Left colon (tissue), 2 donors: ENCODE measurements at regions not wholly inside any gene's neighbourhood (a gene's known extent, or its start where the extent isn't known, plus 50 kb on each side); places are given as distances from the start of the nearest gene placed in this dataset.
"Not testable (repeated sequence)": the region's sequence is repeated elsewhere in the genome, so short reads cannot be mapped to it uniquely, and the experiment has no call there.

ENCODE experiments used
- ATAC-seq: fragments of 200-7000 bp; cut with Tn5 transposase; one replicate; pipeline ENCODE4 v1.9.1; 2020; ENCODE audit warnings: mild to moderate bottlenecking, moderate library complexity
- DNase-seq, 2 donors: peaks; one replicate each; pipeline ENCODE4 v3.0.0-alpha.2; 2020
- intact Hi-C, 2 donors: fragments of 100-400 bp; cut with DNase I in 1 of 2; cut with micrococcal nuclease in 1 of 2; formaldehyde crosslinking; loops; one replicate each; pipeline versions ENCODE4 v1.11.2 to v1.14.0; 2022; cut with DNase I, micrococcal nuclease
- donor health status: DM: no; HTN: no; CAD: no.
- donor health status: DM: yes; HTN: yes; CAD: no.

DNA sequence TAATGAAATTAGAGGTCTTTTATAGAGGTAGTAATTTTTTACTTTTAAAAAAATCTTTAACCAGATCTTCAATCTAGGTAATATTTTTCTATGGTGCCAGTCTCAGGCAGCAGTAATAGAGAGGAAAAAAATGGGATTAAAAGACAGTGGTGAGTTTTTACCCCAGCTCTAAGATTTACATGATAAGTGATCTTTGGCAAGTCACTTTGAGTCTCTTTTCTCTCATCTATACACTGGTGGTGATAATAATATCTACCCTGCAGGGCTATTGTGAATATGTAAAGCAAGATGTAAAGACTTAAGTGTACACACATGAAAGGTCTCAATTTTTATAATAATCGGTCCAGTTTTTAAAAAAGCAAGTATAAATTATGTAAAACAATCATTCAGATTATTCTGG lies 786.2 kb upstream of the POU3F4 start:
- ATAC-seq, result no peak
- DNase-seq, result no peak
- intact Hi-C loops, result no loop called here

DNA sequence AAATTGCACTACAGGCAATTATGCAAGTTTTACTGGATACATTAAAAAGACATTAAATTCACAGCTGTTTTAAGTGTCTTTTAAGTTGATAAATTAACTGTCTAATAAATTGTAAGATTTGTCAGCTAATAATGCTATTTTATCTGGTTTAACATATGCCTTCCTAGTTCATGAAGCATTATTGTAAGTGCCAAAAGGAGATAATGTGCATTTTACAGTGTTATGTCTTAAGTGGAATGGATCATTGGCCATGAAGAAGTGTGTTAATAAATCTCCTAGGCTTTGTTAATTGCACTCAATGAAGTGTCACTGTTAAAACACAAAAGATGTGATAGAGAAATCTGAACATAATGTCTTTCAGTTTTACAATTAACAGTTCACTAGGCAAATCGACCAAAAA lies 784.3 kb upstream of the POU3F4 start:
- DNase-seq (no peak), ATAC-seq (no peak)
- intact Hi-C loops, result no loop called here

DNA sequence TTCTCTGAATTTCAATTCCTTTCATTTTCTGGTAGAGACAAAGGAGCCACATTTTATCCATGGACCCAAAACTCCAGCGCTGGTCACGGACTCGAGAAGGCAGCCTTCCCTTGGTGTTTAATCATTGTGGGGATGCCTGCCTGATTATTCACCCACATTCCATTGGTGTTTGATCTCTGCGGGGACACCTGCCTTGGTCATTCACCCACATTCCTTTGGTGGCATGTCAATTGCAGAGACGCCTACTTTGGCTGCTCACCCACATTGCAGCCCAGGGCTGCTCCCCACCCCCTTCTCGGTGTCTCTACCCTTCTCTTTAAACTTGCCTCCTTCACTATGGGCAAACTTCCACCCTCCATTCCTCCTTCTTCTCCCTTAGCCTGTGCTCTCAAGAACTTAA lies 780.7 kb upstream of the POU3F4 start:
- intact Hi-C loops, ATAC-seq, DNase-seq: not testable (repeated sequence)

DNA sequence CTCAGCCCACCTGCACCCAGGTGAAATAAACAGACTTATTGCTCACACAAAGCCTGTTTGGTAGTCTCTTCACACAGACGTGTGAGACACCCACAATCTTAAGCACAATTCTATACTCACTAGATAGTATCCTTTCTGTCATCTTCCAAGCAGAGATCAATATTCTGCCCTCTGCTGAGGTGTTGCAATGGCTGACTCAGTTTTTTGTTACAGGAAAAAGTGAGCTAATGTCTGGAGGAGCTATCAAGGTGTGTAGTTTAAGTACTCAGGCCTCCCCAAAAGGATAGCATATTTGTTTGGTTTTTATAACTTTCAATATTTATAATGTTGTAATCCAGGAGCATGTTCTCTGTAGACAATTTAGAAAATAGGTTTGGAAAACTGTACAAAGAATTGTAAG lies 775.2 kb upstream of the POU3F4 start:
- no peak for ATAC-seq
- intact Hi-C loops, result no loop called here

DNA sequence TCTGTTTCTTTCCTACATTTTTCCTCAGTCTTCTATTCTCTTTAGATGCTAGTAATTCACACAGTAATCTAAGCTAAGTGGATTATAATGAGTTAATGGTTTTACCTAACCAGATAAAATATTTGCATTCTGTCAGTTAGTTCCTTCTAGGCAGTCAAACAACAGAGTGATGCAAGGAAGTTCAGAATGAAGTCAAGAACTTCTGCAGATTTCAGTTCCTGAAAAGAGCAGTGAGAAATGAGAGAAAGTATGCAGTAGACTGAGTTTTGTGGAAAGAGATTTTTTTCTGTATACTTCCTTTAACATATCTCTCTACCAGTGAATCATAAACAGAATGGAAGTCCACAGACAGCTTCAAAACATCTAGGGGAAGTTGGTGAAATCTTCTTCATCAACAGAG lies 774.0 kb upstream of the POU3F4 start:
- intact Hi-C loops, result no loop called here
- ATAC-seq (no peak), DNase-seq (no peak)

More for the DNA sequence above, 775.2 kb upstream of the POU3F4 start:
- DNase-seq, result no peak

DNA sequence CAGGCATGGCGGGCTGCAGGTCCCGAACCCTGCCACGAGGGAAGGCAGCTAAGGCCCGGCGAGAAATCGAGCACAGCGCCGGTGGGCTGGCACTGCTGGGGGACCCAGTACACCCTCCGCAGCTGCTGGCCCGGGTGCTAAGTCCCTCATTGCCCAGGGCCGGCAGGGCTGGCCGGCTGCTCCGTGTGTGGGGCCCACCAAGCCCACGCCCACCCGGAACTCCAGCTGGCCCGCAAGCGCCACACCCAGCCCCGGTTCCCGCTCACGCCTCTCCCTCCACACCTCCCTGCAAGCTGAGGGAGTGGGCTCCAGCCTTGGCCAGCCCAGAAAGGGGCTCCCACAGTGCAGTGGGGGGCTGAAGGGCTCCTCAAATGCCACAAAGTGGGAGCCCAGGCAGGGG lies 769.8 kb upstream of the POU3F4 start:
- intact Hi-C loops, ATAC-seq, DNase-seq: not testable (repeated sequence)

DNA sequence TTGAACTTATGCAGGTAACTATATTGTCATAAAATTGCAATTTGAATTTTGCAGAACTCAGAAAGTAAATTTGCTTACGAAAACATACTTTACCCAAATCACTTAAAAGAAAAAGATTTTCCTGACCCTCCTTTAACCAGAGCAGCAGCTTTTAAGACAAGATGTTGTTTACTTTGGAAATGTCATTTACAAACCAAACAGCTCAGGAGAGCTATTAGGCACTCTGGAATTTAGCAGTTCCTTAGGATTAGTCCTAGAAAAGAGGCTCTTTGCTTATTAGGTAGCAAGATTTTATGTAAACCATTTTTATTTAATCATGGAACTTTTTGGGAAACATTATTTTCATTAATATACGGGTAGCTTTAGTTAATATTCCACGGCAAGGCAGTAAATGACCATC lies 765.7 kb upstream of the POU3F4 start:
- intact Hi-C loops, result no loop called here

DNA sequence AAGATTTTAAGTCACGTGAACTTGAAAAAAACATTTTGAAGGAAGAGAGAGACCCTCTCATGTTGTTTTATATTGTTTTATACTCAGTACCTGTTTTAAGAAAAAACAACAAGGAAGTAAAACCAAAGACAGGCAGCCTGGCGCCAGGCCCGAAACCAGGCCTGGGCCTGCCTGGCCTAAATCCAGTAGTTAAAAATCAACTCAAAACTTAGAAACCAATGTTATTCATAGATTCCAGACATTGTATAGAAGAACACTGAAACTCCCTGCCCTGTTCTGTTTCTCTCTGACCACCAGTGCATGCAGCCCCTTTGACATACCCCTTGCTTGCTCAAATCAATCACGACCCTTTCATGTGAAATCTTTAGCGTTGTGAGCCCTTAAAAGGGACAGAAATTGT lies 762.4 kb upstream of the POU3F4 start:
- intact Hi-C loops, result not testable (repeated sequence)
- peak in 1 of 2 donors; percentile 14 for DNase-seq

More for the DNA sequence above, 765.7 kb upstream of the POU3F4 start:
- DNase-seq, result no peak
- ATAC-seq, result no peak

DNA sequence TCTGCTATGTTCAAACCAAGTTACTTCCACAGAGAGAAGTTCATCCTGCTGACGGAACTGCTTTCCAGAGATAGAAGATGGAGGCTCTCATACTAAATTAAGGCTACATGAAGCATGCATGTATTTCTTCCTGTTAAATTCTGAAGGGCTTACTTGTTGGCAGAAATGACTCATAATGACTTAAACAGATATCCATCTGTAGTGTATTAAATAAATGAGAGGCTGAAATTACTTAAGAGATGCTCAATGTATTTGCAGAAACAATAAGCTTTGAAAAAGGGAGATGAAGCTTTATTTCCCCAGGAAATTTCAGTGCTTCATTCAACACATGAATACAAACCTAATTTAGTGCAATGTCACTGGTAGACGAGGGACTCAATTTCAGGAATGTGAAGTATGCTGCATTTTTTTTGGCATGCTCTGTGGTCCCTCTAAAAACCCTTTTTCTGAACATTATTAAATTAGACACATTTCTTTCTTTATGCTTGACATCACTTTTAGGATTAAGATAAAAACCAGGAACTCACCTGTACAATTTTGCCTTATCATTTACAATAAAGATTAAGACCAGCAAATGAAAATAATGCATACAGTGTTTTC lies 759.1 kb upstream of the POU3F4 start:
- intact Hi-C loops, result no loop called here
- ATAC-seq, result no peak

More for the DNA sequence above, 762.4 kb upstream of the POU3F4 start:
- ATAC-seq, result not testable (repeated sequence)

DNA sequence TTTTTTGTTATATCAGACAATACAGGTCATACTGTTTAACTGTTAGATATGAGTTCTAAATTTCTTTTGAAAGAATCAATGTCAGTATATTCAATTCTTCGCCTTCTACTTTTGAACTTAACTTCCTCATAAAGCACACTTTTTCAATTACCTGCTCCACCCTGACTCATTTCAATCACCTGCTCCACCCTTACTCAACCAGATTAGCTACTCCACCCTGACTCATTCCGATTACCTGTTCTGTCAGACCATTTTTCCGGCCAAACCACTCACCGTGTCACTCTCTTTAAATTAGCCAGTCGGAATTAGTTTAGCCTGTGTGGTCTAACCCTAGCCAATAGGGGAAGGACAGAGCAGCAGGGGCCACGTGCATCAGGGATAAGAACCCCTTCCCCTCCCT lies 751.8 kb upstream of the POU3F4 start:
- intact Hi-C loops, result no loop called here
- ATAC-seq, result no peak
- no peak for DNase-seq

More for the DNA sequence above, 759.1 kb upstream of the POU3F4 start:
- DNase-seq, result no peak

DNA sequence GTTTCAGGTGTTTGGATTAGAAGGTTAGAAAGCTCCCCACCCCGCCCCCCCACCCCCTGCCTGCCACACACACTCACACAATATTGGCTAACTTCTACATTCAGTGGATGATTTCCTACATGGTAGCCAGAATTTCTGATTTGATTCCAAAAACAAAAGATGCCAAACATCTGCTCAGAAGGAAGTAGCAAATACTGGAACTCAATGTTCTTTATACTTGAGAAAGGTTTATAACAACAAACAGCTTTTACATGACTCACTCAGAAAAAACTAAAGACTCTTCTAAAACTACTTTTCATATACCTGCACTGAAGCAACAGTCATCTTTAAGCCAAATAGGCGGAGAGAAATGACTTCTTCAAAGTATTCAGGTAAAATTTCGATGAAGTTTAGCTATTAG lies 750.5 kb upstream of the POU3F4 start:
- intact Hi-C loops, result no loop called here
- ATAC-seq (no peak), DNase-seq (no peak)

DNA sequence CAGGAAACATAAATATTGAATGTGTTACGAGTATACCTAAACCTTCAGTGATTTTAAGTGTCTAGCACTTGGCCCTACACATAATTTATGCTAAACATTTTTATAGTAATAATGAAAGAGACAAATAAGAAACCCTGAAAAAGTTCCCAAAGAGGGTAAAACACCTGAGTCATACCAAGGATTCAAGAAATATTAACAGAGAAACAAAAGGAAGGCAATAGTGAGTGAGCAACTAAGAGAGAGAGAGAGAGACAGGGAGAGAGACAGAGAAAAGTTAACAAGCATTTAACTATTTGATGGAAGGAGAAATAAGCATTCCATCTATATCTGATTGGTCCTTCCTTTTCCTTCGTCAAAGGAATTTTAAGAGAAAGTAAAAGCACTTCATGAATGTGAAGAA lies 743.6 kb upstream of the POU3F4 start:
- intact Hi-C loops, result no loop called here

DNA sequence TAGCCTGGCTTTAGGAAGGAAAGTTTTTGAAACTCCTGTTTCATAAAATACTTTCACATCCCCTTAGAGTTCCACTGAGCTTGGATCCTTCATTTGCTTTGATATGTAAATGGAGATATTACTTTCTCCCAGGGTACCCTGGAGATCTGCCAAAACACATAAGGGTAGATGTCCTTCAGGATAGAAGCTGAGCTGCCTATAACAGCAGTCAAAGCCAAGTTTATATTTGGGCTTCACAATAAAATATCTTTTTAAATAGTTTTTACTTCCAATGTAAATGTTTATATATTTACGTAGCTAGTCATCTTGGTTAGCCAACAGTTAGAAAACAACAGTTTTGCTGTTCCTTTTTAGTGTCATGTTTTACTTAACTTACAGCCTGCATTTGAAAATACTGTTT lies 742.3 kb upstream of the POU3F4 start:
- DNase-seq, result no peak
- no peak for ATAC-seq
- intact Hi-C loops, result no loop called here

More for the DNA sequence above, 743.6 kb upstream of the POU3F4 start:
- DNase-seq (no peak), ATAC-seq (no peak)

DNA sequence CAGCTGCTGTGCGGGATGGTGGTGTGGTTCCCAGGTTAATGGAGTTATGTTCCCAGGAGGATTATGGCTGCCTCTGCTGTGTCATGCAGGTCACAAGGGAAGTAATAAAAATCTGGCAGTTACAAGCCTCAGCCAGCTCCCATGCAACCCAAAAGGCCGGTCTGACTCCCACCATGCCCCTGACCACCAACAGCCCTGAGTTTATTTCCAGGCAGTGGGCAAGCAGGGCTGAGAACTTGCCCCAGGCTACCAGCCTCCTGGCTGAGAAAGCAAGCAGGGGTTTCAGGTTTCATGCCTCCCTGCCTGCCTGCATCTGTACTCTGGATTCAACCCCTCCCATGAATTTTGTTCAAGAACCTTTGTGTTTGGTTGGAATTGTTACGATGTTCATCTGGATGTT lies 732.7 kb upstream of the POU3F4 start:
- DNase-seq, result no peak
- intact Hi-C loops, result no loop called here
- no peak for ATAC-seq

DNA sequence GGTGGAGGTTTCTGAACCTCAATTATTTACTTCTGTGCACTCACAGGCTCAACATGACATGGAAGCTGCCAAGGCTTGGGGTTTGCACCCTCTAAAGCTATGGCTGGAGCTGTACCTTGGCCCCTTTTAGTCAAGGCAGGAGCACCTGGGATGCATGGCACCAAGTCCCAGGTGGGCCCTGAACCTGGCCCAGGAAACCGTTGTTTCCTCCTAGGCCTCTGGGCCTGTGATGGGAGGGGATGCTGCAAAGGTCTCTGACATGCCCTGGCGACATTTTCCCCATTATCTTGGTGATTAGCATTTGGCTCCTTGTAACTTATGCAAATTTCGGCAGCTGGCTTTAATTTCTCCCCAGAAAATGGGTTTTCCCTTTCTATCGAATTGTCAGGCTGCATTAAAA lies 726.1 kb upstream of the POU3F4 start:
- intact Hi-C loops, result no loop called here
- ATAC-seq, result no peak
- DNase-seq, result no peak

DNA sequence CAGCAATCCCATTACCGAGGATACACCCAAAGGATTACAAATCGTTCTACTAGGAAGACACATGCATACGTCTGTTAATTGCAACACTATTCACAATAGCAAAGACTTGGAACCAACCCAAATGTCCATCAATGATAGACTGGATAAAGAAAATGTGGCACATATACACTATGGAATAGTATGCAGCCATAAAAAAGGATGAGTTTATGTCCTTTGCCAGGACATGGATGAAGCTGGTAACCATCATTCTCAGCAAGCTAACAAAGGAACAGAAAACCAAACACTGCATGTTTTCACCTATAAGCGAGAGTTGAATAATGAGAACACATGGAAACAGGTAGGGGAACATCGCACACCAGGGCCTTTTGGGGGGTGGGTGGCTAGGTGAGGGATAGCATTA lies 695.2 kb upstream of the POU3F4 start:
- intact Hi-C loops, ATAC-seq, DNase-seq: not testable (repeated sequence)

DNA sequence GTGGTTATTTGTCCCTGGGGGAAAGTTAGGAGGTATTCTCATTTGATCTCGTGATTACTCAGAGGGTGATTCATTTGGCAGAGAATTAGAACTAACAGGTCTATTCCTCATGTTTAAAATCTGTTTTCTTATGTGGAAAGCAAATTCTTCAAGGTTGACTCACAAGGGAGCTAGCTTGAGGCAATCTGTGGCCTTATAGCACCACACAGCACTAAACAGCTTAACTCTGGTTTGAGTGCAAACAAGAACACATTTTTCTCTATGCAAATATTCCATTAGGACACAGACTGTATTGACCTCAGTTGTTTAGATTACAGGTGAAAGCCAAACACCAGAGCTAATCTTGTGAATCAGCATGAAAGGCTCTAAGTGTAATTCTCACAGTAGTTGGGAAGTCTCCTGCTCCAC lies 694.4 kb upstream of the POU3F4 start:
- ATAC-seq (no peak), DNase-seq (no peak)
- intact Hi-C loops, result no loop called here

DNA sequence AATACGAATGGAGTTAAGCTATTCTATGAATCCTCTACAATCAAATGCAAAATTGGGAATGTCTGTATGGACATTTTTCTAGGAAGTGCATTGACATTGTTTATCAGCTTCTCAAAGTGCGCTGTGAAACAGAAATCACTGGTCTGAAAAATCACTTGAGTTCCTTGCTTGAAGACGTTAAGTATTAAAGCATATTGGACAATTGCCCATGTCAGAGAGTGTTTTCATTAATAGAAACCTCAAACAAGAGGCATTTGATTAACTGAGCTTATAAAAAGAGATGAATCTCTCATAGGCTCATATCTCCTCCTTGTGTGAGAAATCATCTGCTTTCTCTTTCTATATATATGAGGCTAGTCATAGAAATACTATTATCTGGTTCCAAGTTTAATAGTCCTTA lies 692.1 kb upstream of the POU3F4 start:
- no peak for DNase-seq
- intact Hi-C loops, result no loop called here
- ATAC-seq, result no peak

DNA sequence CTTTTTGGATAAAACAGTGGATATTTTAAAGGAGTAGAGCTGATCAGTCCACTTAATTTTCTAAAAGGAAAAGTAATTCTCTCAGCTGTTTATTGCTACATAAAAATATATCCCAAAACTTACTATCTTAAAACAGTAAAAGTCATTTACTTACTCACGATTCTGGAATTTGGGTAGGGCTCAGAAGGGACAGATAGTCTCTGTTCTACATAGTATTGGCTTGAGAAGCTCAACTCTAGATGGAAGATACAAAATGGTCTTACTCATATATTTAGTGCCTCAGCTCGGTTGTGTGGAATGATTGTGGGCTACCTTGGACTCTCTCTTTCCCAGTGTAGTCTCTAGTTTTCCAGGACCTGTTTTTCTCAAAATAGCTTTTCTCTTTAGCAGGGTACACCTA lies 691.5 kb upstream of the POU3F4 start:
- DNase-seq (no peak), ATAC-seq (no peak)
- intact Hi-C loops, result no loop called here

DNA sequence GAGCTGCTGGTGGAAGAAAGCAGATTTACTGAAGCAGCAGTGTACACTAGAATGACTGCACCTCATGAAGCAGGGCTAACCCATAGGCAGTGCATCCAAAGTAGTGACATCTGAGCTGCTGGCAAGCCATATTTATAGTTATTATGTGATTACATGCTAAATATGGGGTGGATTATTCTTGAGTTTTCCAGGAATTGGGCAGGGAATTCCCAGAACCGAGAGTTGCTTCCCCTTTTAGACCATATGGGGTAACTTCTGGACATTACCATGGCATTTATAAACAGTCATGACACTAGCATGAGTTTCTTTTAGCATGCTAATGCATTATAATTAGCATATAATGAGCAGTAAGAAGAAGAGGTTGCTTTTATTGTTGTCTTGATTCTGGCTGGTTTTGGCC lies 665.8 kb upstream of the POU3F4 start:
- ATAC-seq, result no peak
- intact Hi-C loops, result no loop called here
- DNase-seq, result no peak

DNA sequence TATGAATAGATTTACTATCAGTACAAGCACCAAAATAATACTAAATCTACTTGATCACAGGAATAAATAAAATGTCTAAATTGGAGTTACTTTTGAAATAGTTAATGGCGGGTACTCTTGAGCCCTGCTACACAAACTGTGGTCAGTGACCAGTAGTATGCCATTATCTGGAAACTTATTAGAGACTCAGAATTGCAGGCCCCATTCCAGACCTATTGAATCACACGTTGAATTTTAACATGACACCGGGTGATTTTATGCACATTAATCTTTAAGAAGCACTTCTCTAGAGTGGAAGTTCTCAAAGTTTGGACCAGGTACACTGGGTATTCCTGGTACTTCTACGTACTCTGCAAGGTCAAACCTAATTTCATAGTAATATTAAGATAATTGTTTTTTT lies 660.0 kb upstream of the POU3F4 start:
- no peak for DNase-seq
- no peak for ATAC-seq
- intact Hi-C loops, result no loop called here
